ENCODE measurements at regions not wholly inside any gene's neighbourhood (a gene's known extent, or its start where the extent isn't known, plus 50 kb on each side); places are given as distances from the start of the nearest gene placed in this dataset.
"Not testable (repeated sequence)": the region's sequence is repeated elsewhere in the genome, so short reads cannot be mapped to it uniquely, and the experiment has no call there.

DNA sequence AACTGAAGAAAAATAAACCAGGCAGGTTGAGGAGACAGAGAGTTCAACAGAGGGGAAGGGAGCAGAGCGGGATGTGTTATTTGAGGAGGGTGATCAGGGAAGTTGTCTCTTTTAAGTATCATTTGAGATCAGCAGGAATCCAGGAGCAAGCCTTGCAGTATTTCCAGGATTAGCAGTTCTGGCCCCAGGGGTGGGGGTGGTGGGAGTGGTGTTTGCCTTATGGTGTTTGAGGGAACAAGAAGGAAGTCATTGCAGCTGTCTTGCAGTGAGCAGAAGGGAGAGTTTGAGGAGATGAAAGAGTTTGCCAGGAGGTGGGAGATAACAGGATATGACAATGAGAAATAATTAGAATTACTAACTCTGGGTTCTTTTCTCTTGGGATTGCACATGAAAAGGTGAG, 418.6 kb downstream of the NELL2 start (continued):
- no peak for TF ChIP-seq NRF1 (conservative IDR thresholded peaks at IDR 0.05; ENCODE audit: low read depth, low read length)
- TF ChIP-seq, protein P1, sequence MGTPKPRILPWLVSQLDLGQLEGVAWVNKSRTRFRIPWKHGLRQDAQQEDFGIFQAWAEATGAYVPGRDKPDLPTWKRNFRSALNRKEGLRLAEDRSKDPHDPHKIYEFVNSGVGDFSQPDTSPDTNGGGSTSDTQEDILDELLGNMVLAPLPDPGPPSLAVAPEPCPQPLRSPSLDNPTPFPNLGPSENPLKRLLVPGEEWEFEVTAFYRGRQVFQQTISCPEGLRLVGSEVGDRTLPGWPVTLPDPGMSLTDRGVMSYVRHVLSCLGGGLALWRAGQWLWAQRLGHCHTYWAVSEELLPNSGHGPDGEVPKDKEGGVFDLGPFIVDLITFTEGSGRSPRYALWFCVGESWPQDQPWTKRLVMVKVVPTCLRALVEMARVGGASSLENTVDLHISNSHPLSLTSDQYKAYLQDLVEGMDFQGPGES (IDR thresholded peaks at IDR 0.05): no peak
- TF ChIP-seq, protein P2, sequence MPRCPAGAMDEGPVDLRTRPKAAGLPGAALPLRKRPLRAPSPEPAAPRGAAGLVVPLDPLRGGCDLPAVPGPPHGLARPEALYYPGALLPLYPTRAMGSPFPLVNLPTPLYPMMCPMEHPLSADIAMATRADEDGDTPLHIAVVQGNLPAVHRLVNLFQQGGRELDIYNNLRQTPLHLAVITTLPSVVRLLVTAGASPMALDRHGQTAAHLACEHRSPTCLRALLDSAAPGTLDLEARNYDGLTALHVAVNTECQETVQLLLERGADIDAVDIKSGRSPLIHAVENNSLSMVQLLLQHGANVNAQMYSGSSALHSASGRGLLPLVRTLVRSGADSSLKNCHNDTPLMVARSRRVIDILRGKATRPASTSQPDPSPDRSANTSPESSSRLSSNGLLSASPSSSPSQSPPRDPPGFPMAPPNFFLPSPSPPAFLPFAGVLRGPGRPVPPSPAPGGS (IDR thresholded peaks at IDR 0.05; ENCODE audit: borderline replicate concordance, insufficient read depth, low read depth, low read length, poor library complexity, severe bottlenecking): no peak
- no peak for TF ChIP-seq CHD1 (IDR thresholded peaks at IDR 0.05; ENCODE audit: low read depth, low read length)
- no peak for TF ChIP-seq IKZF1 (conservative IDR thresholded peaks at IDR 0.05)
- no peak for TF ChIP-seq JUND (IDR thresholded peaks at IDR 0.05; ENCODE audit: low read depth, low read length)

DNA sequence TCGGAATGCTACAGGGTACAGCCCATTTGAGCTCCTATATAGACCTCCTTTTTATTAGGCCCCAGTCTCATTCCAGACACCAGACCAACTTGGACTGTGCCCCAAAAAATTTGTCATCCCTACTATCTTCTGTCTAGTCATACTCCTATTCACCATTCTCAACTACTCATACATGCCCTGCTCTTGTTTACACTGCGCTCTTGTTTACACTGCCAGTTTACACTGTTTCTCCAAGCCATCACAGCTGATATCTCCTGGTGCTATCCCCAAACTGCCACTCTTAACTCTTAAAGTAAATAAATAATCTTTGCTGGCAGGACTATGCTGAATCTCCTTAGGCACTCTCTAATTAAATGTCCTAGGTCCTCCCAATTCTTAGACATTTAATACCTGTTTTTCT, 421.2 kb downstream of the NELL2 start:
- H2AFZ ChIP-seq (ENCODE audit: control insufficient read depth, low read depth, low read length); H3K9me3 ChIP-seq (replicated peaks; ENCODE audit: control insufficient read depth, insufficient read depth, low read length); DNase-seq (ENCODE audit: low read depth, low spot score); H3K79me2 ChIP-seq (ENCODE audit: control insufficient read depth, insufficient read depth, low read length); CTCF ChIA-PET; intact Hi-C loops (cut with micrococcal nuclease; ENCODE audit: unreplicated experiment); in situ Hi-C loops (cut with MboI); H3K4me3 ChIP-seq; BruUV-seq (replicated peaks); ATAC-seq; H3K4me2 ChIP-seq (ENCODE audit: control insufficient read depth, insufficient read depth); H4K20me1 ChIP-seq (ENCODE audit: control insufficient read depth, insufficient read depth); H3K9ac ChIP-seq (ENCODE audit: control insufficient read depth, insufficient read depth, low read length); POLR2A ChIA-PET; H3K4me1 ChIP-seq (ENCODE audit: control insufficient read depth, insufficient read depth, low read length); H3K36me3 ChIP-seq (ENCODE audit: control insufficient read depth in 2 of 2, insufficient read depth in 2 of 2, low read length in 1 of 2); FAIRE-seq; H3K27me3 ChIP-seq (replicated peaks in 1 of 2; ENCODE audit: control insufficient read depth in 2 of 2, insufficient read depth in 2 of 2, low read length in 1 of 2); RAD21 ChIA-PET (ENCODE audit: unreplicated experiment); H3K27ac ChIP-seq (ENCODE audit: control insufficient read depth, insufficient read depth): not testable (repeated sequence)
- SMC1A ChIA-PET (ENCODE audit: uncharacterized antibody, unreplicated experiment): interaction anchor here (1.0 kb wide), 1 partner anchor 10 kb away, joined by 3 read pairs; no protein-coding TSS in a partner anchor
- 65% methylated on average over 2 of the region's 2 CpGs for WGBS (ENCODE audit: insufficient coverage, insufficient replicate concordance, low lambda C conversion rate, missing lambda C conversion rate)

Data from GM12878 (cell line).